Suprapubic skin (tissue), 4 donors: ENCODE measurements at regions not wholly inside any gene's neighbourhood (a gene's known extent, or its start where the extent isn't known, plus 50 kb on each side); places are given as distances from the start of the nearest gene placed in this dataset.

ENCODE experiments used
- DNase-seq, 2 donors: peaks; one replicate each; pipeline ENCODE4 v3.0.0-alpha.2; 2019; ENCODE audit warnings: low spot score in 2 of 2
- H3K27ac ChIP-seq: fragments of 200-600 bp; sonication (generic); one replicate; pipeline ENCODE4 v1.5.1; 2019
- H3K27me3 ChIP-seq: fragments of 200-600 bp; sonication (generic); one replicate; pipeline ENCODE4 v1.5.1; 2019
- H3K36me3 ChIP-seq: fragments of 200-600 bp; sonication (generic); one replicate; pipeline ENCODE4 v1.5.1; 2019
- H3K4me1 ChIP-seq: fragments of 200-600 bp; sonication (generic); one replicate; pipeline ENCODE4 v1.5.1; 2019
- H3K4me3 ChIP-seq: fragments of 200-600 bp; sonication (generic); one replicate; pipeline ENCODE4 v1.5.1; 2019; ENCODE audit warnings: mild to moderate bottlenecking
- H3K9me3 ChIP-seq: fragments of 200-600 bp; sonication (generic); one replicate; pipeline ENCODE4 v1.5.1; 2019
- CTCF ChIP-seq, 2 donors: fragments of 200-600 bp in 1 of 2; fragments of 450-650 bp in 1 of 2; sonication (generic) in 1 of 2; IDR thresholded peaks; one replicate each; pipeline ENCODE4 v1.5.1; 2016 to 2019; ENCODE audit warnings: antibody characterized with exemption in 2 of 2, mild to moderate bottlenecking in 1 of 2, moderate library complexity in 1 of 2
- EP300 ChIP-seq: sonication (generic); formaldehyde crosslinking; IDR thresholded peaks from one replicate; pipeline ENCODE4 v1.6.1; 2017; ENCODE audit warnings: antibody characterized with exemption
- POLR2A ChIP-seq, 2 donors: fragments of 450-650 bp; IDR thresholded peaks; one replicate each; pipeline ENCODE4 v1.6.1; 2017; ENCODE audit warnings: antibody characterized with exemption in 2 of 2, mild to moderate bottlenecking in 2 of 2, moderate library complexity in 2 of 2
- POLR2AphosphoS5 ChIP-seq, 3 donors: sonication (generic); formaldehyde crosslinking; IDR thresholded peaks; one replicate each; pipeline ENCODE4 v1.6.1; 2017; ENCODE audit warnings: antibody characterized with exemption in 3 of 3
- WGBS: methylation state at CpG from one replicate; pipeline ENCODE4 v1.1.5; 2018; 5-methylcytosine and 5-hydroxymethylcytosine counted together

GRCh38 chr10:129055225-129055624 is 411.8 kb upstream of the MGMT start:
- 72% methylated on average over 7 of the region's 9 CpGs for WGBS

GRCh38 chr10:129055986-129056385 is 411.1 kb upstream of the MGMT start:
- Histone ChIP-seq H3K9me3 (no peaks in the 10 kb centered on the region), H3K36me3 (no peaks in the 10 kb centered on the region), H3K27me3 (no peaks in the 10 kb centered on the region), H3K4me1 (no peaks in the 10 kb centered on the region), H3K4me3 (no peak overlapping the region), H3K27ac (no peak overlapping the region)
- no peak for TF ChIP-seq POLR2A (IDR thresholded peaks at IDR 0.05)
- no peak for TF ChIP-seq CTCF (IDR thresholded peaks at IDR 0.05)
- no peak for TF ChIP-seq POLR2AphosphoS5 (IDR thresholded peaks at IDR 0.05)
- no peak for TF ChIP-seq EP300
- no peak for DNase-seq
- WGBS, result 95% methylated on average over 8 of the region's 17 CpGs

More at GRCh38 chr10:129055225-129055624, 411.8 kb upstream of the MGMT start:
- no peak for DNase-seq
- no peaks in the 10 kb centered on the region for H3K9me3 ChIP-seq
- H3K36me3 ChIP-seq, result no peaks in the 10 kb centered on the region
- H3K4me1 ChIP-seq, result no peaks in the 10 kb centered on the region
- H3K27me3 ChIP-seq, result no peaks in the 10 kb centered on the region
- TF ChIP-seq POLR2A (IDR thresholded peaks at IDR 0.05) (no peak), POLR2AphosphoS5 (IDR thresholded peaks at IDR 0.05) (no peak), EP300 (no peak), CTCF (IDR thresholded peaks at IDR 0.05) (no peak)
- no peak overlapping the region for H3K4me3 ChIP-seq
- H3K27ac ChIP-seq, result no peak overlapping the region

GRCh38 chr10:129056734-129057689 is 410.0 kb upstream of the MGMT start:
- WGBS, result 79% methylated on average over 18 of the region's 25 CpGs
- H3K4me3 ChIP-seq, result no peak overlapping the region
- no peaks in the 10 kb centered on the region for H3K9me3 ChIP-seq
- TF ChIP-seq POLR2A (IDR thresholded peaks at IDR 0.05), result no peak
- no peak for TF ChIP-seq EP300
- TF ChIP-seq CTCF (IDR thresholded peaks at IDR 0.05), result no peak
- no peak for TF ChIP-seq POLR2AphosphoS5 (IDR thresholded peaks at IDR 0.05)
- DNase-seq, result no peak
- H3K36me3 ChIP-seq, result no peaks in the 10 kb centered on the region
- H3K27ac ChIP-seq, result no peak overlapping the region
- no peaks in the 10 kb centered on the region for H3K27me3 ChIP-seq
- H3K4me1 ChIP-seq, result no peaks in the 10 kb centered on the region

GRCh38 chr10:129057856-129058663 is 409.0 kb upstream of the MGMT start:
- TF ChIP-seq EP300 (no peak), POLR2AphosphoS5 (IDR thresholded peaks at IDR 0.05) (no peak), POLR2A (IDR thresholded peaks at IDR 0.05) (no peak), CTCF (IDR thresholded peaks at IDR 0.05) (no peak)
- Histone ChIP-seq H3K36me3 (no peaks in the 10 kb centered on the region), H3K4me1 (no peaks in the 10 kb centered on the region), H3K27ac (no peak overlapping the region), H3K4me3 (no peak overlapping the region), H3K9me3 (no peaks in the 10 kb centered on the region), H3K27me3 (no peaks in the 10 kb centered on the region)
- 76% methylated on average over 14 of the region's 15 CpGs for WGBS
- no peak for DNase-seq

GRCh38 chr10:129058664-129059155 is 408.3 kb upstream of the MGMT start:
- no peaks in the 10 kb centered on the region for H3K4me1 ChIP-seq
- H3K36me3 ChIP-seq, result no peaks in the 10 kb centered on the region
- H3K27ac ChIP-seq, result no peak overlapping the region
- H3K4me3 ChIP-seq, result no peak overlapping the region
- no peaks in the 10 kb centered on the region for H3K27me3 ChIP-seq
- no peaks in the 10 kb centered on the region for H3K9me3 ChIP-seq
- 87% methylated on average over 9 of the region's 9 CpGs for WGBS
- no peak for DNase-seq
- TF ChIP-seq POLR2AphosphoS5 (IDR thresholded peaks at IDR 0.05), result no peak
- no peak for TF ChIP-seq CTCF (IDR thresholded peaks at IDR 0.05)
- TF ChIP-seq EP300, result no peak
- no peak for TF ChIP-seq POLR2A (IDR thresholded peaks at IDR 0.05)
